Keratinocyte (primary cell): ENCODE measurements at regions not wholly inside any gene's neighbourhood (a gene's known extent, or its start where the extent isn't known, plus 50 kb on each side); places are given as distances from the start of the nearest gene placed in this dataset.

Source experiments
- EZH2 ChIP-seq: IDR thresholded peaks from one replicate; pipeline ENCODE4 v1.6.1; 2012; ENCODE audit warnings: inconsistent platforms, mild to moderate bottlenecking, low read length, moderate library complexity
- TF ChIP-seq, protein P1 (sequence below), 3 experiments: IDR thresholded peaks in 1 of 3; conservative IDR thresholded peaks in 1 of 3; optimal IDR thresholded peaks in 1 of 3; 2 replicates in 2 of 3; 3 replicates in 1 of 3; pipeline versions ENCODE3 to v1.5.1; 2011; ENCODE audit warnings: low read length in 3 of 3, mild to moderate bottlenecking in 3 of 3, moderate library complexity in 2 of 3, control low read depth in 1 of 3, inconsistent platforms in 1 of 3; ENCODE audit not compliant: insufficient read depth in 2 of 3; ENCODE audit errors: extremely low read depth in 1 of 3

DNA sequence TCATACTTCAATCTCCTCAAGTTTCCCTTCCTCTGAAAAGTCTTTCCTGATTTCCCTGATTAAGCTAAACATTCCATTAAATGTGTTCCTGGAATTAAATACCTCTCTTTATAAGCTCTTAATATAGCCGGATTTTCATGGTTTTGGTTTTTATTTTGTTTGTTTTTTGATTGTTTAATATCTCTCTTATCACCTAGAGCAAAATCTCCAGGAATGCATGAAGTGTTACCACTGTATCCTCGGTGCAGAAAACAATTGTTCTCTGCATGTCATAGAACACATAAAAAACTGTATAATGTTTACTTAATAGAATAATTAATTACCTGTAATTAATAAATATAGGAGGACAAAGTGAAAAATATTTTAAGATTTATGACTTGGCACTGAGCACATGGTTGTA lies 86.2 kb downstream of the PCDH18 start:
- TF ChIP-seq, protein P1, sequence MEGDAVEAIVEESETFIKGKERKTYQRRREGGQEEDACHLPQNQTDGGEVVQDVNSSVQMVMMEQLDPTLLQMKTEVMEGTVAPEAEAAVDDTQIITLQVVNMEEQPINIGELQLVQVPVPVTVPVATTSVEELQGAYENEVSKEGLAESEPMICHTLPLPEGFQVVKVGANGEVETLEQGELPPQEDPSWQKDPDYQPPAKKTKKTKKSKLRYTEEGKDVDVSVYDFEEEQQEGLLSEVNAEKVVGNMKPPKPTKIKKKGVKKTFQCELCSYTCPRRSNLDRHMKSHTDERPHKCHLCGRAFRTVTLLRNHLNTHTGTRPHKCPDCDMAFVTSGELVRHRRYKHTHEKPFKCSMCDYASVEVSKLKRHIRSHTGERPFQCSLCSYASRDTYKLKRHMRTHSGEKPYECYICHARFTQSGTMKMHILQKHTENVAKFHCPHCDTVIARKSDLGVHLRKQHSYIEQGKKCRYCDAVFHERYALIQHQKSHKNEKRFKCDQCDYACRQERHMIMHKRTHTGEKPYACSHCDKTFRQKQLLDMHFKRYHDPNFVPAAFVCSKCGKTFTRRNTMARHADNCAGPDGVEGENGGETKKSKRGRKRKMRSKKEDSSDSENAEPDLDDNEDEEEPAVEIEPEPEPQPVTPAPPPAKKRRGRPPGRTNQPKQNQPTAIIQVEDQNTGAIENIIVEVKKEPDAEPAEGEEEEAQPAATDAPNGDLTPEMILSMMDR (optimal IDR thresholded peaks at IDR 0.05 in 1 of 3, IDR thresholded peaks at IDR 0.05 in 1 of 3, conservative IDR thresholded peaks at IDR 0.05 in 1 of 3; ENCODE audit: extremely low read depth in 1 of 3, insufficient read depth in 2 of 3, low read length in 3 of 3): no peak
- TF ChIP-seq EZH2: no peak
